GM18519 (cell line): ENCODE measurements at regions not wholly inside any gene's neighbourhood (a gene's known extent, or its start where the extent isn't known, plus 50 kb on each side); places are given as distances from the start of the nearest gene placed in this dataset.

Experiments used
- ATAC-seq: cut with Tn5 transposase; IDR thresholded peaks from one replicate; pipeline ENCODE4 v1.9.1; 2021; ENCODE audit warnings: mild to moderate bottlenecking, moderate library complexity; ENCODE audit not compliant: unreplicated experiment, low FRiP score

DNA sequence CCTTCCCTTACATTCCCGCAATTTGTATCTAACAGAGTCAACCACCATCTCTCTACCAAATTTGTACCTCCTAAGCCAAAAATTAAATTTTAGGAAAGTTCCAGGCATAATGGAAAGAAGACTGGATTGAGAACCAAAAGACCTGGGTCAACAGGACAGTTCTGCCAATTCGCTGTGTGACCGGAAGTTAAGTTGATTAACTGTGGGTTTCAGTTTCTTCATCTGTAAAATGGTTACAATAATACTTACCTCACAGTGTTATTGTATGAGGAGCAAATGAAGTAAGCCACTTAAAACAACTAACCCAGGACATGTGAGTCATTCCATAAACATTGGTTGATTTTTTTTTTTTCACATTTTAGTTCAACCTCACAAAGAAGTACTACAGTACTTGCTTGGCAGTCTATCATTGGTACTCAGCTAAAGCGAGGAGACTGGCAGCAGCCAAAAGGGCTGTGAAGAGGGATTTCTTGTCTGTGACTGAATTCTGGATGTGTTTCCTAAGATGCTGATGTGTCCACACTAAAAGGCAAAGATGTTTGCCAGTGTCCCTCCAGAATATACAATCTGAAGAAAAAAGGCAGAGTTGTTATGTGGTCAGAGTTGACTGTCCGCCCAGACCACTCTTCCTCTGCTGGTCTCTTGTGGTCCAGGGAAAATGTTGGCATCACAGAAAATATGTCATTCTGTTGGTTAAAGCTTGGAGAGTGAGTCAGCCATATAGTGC is 198.6 kb downstream of the TLE1 start:
- ATAC-seq: no peak

DNA sequence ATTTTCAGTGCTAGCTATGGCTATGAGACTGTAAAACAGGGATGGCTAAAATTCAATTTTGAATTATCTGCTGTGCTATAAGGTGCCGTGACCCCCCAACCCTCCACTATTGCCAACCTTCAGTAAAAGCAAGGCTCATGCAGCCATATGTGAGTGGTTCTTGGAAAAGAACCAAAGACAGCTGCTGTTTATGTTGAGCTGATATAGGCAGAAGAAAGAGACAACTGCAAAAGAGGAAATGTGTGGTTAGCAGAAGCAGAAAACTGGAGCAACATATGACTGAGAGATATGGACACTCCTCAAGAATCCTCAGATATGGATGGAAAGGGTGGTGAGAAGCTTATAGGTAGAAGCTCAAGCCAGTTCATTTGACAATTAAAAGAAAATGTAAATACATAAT is 200.3 kb downstream of the TLE1 start:
- ATAC-seq: no peak

DNA sequence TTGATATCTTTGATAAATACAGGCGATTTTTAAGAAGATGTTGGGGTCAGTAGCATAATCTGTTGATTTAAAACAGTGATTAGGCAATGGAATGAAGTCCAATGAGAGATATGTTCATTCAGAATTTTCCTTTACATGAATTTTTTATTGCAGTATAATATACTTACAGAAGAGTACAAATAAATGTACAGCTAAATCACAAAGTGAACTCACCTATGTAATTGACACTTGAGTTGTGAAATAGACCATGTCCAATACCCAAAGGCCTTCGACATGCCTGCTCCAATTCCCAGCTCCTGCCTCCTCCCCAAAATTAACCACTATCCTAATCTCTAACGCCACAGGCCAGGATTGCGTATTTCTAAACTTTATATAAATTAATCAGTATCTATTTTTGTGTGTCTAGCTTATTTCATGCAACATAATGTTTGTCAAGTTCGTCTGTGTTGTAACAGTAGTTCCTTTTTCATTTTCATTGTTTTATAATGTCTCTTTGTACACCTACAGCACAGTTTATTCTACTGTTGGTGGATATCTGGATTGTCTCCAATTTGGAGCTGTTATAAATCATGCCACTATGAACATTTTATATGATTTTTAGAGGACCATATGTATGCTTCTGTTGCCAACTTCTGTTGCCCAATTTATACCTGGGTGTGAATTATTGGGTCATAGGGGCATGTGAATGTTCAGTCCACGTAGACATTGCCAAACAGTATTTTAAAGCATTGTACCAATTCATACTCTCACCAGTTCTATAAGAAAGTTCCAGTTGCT is 208.3 kb downstream of the TLE1 start:
- ATAC-seq: no peak

DNA sequence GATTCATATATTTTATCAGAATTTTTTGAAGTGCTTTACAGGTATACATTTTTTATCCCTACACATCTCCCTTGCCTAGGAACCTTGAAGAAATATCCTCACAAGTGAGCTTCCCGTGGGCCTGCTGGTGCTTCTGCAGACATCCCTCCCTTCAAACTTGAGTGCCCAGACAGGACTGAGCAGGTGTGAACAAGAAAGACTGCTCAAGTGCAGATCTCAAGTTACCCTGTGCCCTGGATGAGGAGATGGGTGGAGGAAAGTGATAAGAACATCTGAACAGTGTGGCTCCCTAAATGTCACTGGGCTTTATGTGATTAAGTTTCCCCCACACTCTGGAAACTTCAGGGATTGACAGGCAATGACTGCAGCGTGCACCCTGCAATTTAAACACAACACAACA is 209.8 kb downstream of the TLE1 start:
- ATAC-seq: no peak

DNA sequence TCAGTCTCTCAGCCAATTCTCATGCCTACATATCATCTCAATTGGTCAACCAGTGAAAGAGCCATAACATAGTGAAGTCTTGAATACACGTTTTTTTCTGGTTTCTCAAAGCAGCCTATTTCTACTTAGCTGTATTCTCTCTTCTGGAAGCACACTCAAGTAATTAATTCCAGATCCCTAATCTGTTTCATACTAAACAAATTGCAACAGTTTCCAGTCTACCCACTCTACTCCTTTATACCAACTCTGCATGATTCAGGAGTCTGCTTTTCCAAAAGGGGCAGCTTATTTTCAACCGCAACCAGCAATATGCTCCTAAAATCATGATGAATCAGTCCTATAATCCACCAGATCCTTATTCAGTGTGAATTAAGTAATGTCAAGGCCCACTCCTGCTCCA is 211.7 kb downstream of the TLE1 start:
- ATAC-seq: no peak

DNA sequence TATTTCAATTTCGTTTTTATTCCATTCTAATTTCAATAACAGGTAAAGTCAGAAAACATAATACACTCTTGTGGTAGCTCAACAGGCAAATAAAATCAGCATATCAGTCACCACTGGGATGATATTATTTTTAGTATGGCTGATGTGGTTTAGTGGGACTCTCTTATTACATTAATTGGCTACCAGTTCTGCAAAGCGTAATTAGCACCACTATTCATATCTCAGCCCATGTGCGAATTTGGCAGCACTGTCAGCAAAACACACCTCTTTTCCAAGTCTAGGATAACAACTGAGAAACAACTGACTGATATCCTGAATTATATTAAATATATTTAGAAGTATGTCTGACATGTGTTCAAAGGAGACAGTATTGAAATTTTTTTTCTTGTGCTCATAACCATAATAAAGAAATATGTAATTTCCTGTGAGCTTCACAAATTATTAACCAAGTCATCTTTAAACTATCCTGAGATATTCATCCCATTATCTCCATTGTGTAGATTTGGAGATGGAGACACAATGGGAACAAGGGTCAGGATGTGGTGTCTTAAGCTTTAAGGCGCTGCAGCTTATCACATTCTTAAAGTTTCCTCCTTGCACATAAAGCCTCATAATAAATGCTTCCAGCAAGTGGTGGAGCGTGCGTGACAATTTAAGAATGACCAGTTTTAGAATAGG is 212.4 kb downstream of the TLE1 start:
- no peak for ATAC-seq

DNA sequence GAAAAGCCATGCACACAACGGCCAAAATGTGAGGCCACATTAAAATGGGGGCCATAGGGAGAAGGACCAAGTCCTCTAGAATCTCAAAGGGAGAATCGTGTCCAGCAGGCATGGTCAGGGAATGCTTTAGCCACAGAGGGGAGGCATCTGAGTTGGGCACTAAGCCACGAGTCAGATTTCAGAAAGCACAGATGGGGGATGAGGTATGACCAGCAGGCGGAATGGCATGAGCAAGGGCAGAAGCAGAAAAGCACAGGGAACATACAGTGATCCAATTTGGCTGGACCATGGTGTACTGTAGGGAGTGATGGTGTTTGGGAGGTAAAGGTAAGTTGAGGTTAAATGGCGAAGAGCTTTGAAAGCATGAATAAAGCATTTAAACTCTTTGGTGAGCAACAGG is 214.6 kb downstream of the TLE1 start:
- no peak for ATAC-seq

DNA sequence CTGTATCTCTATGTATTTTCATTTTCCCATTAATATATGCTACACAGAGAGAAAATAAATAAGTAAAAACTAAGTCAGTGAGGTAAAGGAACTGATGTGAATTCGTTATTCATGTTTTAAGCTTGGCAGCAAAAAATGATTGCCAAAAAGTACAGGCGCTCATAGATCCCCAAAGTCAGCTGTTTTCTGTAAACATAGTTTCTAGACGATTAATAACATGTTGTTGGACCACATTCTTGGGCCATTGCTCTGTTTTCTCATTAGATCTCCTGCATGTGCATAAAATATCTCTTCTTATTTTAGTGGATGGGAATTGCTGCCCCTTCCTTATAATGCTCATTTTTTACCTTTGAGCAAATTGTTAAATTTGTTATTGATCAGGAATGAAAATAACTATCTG is 215.2 kb downstream of the TLE1 start:
- no peak for ATAC-seq

DNA sequence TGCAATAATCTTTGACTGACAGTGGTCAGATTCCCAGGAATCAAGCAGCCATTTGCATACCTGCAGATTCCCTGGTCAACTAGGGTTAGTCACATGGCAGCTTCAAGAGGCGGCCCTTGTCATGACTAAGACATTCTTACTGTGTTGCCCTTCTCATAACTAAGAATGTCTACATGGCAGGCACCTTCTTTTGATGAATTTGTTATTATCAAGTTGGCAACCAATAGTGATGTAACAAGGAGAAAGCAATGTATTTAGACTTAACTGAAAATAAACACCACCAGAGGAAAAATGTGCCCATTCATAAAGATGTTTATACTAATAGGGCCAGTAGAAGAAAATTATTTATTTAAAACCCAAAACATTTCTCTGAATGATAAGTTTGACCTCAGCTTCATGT is 215.6 kb downstream of the TLE1 start:
- ATAC-seq: no peak

DNA sequence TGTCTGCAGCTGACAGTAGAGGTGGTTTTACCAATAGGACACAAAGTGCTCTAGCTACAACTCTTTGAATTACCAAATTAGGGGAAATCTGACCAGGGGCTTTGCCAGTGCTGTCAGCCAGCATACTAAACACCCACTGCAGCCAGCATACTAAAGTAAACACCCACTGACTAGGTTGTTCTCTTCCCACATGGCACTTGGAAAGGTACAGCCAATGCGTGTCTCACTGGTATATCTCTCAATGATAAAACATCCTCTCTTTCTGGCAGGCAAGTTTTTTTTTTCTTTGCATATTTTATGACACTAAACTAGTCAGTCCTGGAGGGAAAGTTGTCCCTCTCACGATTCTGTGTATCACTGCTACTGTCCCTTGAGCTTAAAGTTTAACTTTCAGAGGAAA is 216.1 kb downstream of the TLE1 start:
- no peak for ATAC-seq

DNA sequence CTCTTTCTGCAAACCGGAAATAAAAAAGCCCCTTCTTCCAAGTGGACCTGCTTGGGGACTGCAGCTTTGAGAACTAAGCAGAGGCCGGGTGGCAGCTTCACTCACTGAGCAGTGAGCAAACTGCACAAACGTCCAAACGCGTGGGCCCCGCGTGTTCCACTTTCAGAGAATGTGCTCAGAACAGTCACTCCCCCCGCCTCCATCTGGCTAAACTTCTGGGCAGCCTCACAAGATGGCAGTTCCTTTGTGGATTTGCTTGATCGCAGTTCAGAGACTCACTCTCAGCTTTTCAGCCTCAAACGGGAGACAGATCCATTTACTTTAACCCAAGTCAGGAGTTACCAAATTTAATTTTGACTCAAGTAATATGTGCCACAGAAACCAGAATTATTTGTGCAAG is 216.6 kb downstream of the TLE1 start:
- no peak for ATAC-seq

DNA sequence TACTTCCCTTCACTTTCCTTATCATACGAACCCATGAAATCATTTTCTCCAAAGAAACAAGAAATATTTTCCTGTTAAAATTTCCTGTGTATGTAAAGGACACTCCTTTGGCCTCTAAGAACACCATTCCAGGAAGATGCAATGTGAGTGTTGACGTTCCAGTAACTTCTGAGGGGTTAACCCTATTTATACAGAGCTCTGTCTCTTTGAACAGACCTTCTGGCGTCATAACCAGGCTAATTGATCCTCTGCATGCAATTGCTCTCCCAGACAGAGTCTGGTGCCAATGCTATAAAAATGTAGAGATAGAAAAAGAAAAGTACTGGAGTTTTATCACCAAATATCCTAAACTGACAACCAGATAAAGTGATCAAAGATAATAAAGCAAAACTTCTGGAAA is 218.5 kb downstream of the TLE1 start:
- no peak for ATAC-seq

DNA sequence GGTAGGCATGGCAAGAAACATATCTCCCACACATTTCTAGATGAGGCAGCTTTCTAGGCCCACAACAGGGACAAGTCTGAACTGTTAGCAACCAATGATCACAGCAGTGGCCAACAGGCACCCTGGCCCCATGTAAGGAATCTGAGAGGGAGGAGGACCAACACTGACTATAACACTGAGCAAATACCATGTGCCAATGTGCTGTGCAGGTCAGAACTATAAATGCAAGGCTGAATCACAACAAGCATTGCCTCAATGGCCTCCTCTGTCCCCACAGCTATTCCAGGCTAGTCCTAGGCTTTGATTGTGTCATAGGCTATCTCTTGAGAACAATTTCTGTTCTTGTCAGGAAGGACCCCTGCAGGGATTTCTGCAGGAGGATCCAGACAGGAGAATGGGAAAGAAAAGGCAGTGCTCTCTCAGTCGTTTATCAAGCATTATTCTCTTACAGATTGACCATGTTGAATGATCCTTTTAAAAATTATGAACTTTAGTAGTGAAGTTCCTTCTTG is 221.2 kb downstream of the TLE1 start:
- no peak for ATAC-seq

DNA sequence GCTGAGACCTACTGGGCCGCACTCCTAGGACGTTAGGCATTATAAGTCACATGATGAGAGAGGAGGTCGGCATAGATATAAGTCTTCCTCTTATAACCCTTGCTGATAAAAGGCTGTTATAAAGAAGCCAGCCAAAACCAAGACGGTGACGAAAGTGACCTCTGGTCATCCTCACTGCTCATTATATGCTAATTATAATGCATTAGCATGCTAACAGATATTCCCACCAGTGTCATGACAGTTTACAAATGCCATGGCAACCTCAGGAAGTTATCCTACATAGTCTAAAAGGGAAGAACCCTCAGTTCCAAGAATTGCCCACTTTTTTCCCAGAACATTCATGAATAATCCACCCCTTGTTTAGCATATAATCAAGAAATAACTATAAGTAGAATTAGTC is 222.4 kb downstream of the TLE1 start:
- ATAC-seq: no peak

DNA sequence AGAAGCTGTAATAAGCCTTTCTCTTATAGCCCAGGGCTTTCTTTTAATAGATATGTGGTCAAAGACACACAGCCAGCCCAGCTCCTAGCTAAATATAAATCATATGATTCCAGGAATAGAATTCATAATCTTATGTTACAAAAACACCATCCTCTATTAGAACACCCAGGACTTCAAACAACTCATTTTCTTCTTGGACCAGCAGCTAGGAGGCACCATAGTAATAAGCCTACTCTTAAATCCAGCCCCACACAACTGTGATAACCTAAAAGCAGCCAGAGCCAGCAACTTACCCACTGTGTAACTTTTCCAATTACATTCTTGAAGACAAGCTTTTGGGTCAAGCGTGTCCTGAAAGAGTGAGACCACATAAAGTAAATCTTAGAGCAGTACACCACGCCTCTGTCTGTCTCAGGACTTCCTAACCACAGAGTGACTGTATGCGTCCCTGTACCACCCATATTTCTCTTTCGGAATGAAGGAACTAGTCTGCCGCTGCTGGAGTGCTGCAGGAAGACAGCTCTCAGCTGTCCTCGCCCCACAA is 223.8 kb downstream of the TLE1 start:
- no peak for ATAC-seq

DNA sequence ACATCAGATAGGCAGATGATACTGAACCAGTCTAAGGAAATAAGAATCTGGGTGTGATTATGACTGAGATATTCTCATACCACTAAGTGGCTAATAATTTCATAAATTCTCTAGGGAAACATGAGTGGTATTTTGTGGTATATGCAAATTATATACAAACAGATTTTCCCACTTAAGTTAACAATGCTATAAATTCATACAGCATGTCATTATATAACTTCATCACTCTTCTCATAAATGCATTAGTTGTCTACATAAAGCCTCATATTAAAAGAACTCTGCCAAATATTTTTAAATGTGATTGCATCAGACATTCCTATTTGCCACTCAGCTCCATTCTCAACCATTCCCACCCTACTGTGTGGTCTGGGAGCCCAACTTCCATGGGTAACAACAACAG is 226.5 kb downstream of the TLE1 start:
- ATAC-seq: no peak

DNA sequence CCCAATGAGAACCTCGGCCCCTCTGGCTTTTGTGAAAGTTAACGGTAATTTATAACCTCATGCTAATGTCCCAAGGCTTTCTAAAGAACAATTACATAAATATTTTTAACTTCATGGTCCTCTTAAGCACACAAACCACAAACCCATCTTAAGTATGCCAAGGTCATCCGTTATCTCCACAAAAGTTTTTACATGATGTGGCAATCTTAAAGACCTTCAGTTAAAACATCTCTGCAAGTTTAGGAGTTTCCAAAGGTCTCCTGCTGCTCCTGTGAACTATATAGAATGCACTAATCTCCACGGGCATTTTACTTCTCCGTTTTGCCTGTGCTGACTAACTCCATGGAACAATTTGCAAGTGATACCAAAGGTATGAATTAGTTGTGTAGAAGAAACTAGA is 228.2 kb downstream of the TLE1 start:
- no peak for ATAC-seq

DNA sequence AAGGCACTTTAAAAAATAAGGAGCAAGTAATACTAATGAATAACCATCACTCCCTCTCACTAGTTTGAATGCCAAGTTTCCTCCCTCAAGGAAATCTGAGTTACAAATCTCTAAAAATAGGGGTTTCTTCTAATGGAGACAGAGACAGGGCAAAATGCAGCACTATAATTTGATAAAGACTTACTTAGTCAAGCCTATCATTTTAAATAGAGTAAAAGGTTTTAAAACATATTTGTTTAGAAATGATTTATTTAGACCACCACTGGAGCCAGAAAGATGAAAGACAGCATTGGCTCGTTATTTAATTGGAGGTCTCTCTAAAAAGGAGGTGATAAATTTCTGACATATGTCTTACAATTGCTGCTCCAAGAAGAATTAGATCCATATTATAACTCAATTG is 228.7 kb downstream of the TLE1 start:
- ATAC-seq: no peak

DNA sequence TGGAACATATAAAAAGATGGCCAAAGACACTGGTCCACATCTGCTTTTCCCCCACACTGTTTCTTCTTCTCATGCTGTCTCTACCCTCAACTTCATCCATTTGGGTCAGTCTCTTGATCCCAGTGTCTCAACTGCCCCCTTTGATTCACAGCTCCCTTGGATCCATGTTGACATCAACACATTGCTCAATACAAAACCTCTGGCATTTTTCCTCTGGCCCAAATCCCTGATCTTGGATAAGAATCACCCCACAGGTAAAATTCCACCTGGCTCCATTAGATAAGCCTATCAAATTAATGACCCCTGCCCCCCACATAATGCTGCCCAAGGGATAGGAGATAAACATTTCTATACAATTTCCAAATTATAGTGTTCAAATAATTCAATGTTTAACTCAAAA is 229.8 kb downstream of the TLE1 start:
- no peak for ATAC-seq

DNA sequence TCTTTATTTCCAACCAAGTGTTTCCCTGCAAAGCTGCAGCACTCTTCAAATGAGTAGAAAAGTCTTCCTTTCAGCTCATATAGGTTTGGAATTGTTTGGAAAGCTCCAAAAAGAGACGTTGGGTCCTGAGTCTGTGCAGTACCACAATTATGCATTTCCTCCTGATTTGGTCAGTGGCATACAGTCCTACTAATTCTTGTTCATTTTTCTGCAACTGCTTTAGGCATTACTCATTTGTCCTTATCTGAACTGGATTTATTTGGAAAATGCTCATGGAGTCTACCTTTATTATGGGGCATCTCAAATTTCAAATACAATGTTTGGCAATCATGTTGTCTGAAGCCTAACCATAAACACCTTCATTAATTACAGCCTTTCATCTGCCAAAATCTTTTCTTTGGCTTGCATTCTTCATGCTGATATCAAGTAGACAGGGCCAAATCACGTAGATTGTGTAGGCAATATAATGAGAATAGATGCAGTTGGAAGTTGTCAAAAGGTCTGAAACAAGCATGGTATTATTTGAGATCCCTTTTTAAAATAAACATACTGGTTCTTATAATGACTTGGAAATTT is 232.8 kb downstream of the TLE1 start:
- no peak for ATAC-seq
